ENCODE measurements at regions not wholly inside any gene's neighbourhood (a gene's known extent, or its start where the extent isn't known, plus 50 kb on each side); places are given as distances from the start of the nearest gene placed in this dataset.

DNA sequence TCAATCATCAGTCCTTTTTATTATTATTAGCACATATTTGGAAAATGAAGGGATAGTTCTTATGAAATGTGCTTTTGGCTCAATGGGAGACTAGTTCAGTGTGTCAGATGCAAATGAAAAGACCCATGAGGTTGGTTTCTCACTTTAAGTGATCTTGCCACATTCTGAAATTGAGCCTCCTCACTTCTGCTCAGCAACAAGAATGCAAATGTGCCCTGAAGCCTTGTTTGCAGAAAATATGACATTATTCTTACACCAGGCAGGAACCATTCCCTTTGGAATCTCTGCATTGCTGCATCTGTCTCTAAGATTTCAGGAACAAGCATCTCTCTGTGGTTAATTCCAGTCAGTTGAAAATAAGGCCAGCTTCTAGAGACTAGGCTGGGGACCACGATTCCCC is 186.1 kb upstream of the PLPP4 start:
- TF ChIP-seq, protein P1, sequence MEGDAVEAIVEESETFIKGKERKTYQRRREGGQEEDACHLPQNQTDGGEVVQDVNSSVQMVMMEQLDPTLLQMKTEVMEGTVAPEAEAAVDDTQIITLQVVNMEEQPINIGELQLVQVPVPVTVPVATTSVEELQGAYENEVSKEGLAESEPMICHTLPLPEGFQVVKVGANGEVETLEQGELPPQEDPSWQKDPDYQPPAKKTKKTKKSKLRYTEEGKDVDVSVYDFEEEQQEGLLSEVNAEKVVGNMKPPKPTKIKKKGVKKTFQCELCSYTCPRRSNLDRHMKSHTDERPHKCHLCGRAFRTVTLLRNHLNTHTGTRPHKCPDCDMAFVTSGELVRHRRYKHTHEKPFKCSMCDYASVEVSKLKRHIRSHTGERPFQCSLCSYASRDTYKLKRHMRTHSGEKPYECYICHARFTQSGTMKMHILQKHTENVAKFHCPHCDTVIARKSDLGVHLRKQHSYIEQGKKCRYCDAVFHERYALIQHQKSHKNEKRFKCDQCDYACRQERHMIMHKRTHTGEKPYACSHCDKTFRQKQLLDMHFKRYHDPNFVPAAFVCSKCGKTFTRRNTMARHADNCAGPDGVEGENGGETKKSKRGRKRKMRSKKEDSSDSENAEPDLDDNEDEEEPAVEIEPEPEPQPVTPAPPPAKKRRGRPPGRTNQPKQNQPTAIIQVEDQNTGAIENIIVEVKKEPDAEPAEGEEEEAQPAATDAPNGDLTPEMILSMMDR (IDR thresholded peaks at IDR 0.05; ENCODE audit: insufficient read depth, low read length): no peak
- TF ChIP-seq POLR2AphosphoS5 (IDR thresholded peaks at IDR 0.05; ENCODE audit: low read depth) (no peak), SPI1 (IDR thresholded peaks at IDR 0.05; ENCODE audit: borderline replicate concordance, low read depth) (no peak)

Data from HL-60 (cell line).